ENCODE measurements at regions not wholly inside any gene's neighbourhood (a gene's known extent, or its start where the extent isn't known, plus 50 kb on each side); places are given as distances from the start of the nearest gene placed in this dataset.

DNA sequence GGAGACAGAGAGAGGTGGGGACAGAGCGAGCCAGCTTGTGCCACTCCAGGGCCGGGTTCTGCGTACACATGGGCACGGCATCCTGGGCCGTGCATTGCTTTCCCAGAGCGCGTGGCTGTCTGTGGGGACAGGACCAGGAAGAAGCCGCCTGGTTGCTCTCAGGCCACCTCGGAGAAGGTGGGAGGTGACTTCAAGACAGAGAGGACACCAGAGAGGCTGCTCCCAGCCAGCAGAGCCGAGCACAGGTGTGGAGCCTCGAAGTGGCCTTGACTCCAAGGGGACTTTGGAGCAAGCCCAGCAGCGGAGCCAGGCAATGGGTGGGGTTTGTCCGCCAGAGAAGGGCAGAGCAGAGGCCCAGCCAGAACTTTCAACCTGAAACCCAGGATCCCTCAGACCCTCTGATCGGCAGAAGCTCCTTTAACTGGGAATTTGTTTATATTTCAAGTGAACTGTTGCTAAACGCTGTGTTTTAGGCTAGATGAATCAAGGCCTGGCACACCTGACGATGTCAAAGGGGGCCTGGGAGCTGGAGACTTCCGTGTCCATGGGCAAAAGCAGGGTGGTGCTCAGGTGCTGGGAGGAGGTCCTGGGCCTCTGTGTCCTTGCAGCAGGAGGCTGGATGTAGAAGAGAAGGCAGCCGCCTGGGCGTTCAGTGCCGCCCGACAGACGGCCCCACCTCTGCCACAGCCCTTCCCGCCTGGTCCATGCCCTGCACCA, 262.1 kb downstream of the DLL1 start:
- no peak overlapping the region for H3K4me3 ChIP-seq (ENCODE audit: low read depth, low read length)
- TF ChIP-seq, protein P1, sequence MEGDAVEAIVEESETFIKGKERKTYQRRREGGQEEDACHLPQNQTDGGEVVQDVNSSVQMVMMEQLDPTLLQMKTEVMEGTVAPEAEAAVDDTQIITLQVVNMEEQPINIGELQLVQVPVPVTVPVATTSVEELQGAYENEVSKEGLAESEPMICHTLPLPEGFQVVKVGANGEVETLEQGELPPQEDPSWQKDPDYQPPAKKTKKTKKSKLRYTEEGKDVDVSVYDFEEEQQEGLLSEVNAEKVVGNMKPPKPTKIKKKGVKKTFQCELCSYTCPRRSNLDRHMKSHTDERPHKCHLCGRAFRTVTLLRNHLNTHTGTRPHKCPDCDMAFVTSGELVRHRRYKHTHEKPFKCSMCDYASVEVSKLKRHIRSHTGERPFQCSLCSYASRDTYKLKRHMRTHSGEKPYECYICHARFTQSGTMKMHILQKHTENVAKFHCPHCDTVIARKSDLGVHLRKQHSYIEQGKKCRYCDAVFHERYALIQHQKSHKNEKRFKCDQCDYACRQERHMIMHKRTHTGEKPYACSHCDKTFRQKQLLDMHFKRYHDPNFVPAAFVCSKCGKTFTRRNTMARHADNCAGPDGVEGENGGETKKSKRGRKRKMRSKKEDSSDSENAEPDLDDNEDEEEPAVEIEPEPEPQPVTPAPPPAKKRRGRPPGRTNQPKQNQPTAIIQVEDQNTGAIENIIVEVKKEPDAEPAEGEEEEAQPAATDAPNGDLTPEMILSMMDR (conservative IDR thresholded peaks at IDR 0.05; ENCODE audit: low read depth, low read length) = no peak
- DNase-seq (ENCODE audit: low read depth) = no peak

DNA sequence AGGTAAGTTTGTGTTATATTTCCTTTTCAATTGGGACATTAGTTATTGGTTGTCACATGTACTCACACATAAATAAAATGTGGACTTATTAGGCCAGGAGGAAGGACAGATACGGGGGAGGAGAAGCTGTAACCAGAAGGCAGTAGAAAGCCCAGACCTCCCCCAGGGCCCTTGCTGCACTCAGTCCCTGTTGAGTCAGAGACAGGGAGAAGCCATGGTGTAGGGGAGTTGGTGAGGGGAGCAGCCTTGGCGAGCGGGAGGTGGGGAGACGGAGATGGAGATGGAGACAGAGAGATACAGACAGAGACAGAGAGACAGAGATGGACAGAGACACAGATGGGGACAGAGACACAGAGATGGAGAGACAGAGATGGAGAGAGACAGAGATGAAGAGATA, 263.2 kb downstream of the DLL1 start:
- TF ChIP-seq, protein P1 (conservative IDR thresholded peaks at IDR 0.05; ENCODE audit: low read depth, low read length) = no peak
- H3K4me3 ChIP-seq (ENCODE audit: low read depth, low read length) = no peak overlapping the region
- DNase-seq (ENCODE audit: low read depth) = no peak

DNA sequence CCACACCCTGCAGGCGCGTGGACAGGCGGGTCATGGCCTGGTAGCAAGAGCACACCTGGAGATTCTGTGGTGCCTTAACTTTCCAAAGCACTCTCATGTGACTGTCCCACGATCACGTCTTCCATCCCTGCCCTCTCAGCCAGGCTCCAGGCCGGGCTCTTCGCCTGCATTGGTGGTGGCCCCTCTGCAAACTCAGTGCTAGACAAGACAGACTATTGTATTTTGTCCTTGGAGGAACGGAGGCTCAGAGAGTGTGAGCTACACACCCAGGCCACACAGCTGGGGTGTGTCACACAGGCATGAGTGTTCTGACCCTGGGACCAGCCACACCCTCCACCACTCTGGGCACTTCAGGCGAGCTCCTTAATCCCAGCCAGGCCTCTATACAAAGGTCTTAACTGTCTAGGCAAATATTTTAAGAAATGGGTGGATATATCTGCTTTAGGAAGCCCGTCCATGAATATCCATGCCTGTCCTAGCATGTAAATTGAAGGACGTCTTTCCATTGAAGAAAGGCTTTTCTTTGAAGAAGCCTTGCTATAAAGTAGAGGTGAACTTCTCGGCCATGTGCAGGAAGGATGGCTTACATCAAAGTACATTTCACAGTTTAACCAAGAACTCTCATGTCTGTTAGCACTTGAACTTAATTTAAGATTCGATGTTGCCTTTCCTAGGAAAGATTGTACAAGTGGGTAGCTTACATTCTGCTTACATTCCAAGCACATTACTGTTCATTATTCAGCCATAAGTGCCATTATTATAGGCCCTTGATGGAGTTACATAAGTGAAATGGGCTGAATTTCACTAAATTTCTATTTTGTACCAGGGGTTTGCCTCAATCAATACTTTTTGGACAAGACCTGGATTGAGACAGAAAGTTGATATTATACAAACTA, 263.9 kb downstream of the DLL1 start:
- H3K4me3 ChIP-seq (ENCODE audit: low read depth, low read length) = no peak overlapping the region
- TF ChIP-seq, protein P1 (conservative IDR thresholded peaks at IDR 0.05; ENCODE audit: low read depth, low read length) = no peak
- peak; percentile 12 for DNase-seq (ENCODE audit: low read depth)

DNA sequence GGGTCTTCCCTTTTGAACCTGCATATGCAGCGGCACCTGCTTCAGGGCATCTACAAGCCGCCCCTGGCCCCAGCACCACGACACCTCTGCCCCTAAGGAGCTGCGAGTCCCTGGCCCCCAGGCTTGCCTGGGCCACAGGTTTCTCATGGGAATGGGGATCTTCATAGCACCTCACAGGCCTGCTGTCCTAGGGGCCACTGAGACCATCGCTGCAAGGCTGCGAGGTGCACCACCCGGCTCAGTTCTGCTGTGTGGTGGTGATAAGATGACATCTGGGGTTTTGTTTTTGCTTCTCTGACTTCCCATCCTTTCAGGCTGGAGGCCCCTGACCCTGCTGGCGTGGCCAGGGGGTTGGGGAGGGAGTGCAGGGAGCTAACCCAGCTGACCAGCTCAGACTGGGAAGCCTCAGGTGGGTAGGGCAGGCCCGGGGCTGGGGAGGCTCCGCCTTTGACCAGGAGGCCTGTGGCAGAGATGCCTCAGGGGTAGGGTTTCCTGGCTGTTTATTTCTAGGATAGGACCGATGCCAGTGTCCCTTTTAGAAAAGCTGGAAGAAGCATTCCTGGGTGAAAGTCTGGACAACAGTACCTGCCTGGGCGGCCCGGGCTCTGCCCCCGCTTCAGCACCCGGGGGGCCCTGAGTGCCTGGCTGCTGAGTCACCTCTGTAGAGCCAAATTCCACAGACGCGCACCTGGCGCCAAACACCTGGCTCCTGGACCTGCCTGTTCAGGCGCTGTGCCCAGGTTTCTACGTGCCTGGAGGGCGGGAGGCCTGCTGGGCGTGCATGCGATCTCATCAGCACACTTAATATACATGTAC, 264.7 kb downstream of the DLL1 start:
- DNase-seq (ENCODE audit: low read depth) = no peak
- TF ChIP-seq, protein P1 (conservative IDR thresholded peaks at IDR 0.05; ENCODE audit: low read depth, low read length) = no peak
- H3K4me3 ChIP-seq (ENCODE audit: low read depth, low read length) = no peak overlapping the region

DNA sequence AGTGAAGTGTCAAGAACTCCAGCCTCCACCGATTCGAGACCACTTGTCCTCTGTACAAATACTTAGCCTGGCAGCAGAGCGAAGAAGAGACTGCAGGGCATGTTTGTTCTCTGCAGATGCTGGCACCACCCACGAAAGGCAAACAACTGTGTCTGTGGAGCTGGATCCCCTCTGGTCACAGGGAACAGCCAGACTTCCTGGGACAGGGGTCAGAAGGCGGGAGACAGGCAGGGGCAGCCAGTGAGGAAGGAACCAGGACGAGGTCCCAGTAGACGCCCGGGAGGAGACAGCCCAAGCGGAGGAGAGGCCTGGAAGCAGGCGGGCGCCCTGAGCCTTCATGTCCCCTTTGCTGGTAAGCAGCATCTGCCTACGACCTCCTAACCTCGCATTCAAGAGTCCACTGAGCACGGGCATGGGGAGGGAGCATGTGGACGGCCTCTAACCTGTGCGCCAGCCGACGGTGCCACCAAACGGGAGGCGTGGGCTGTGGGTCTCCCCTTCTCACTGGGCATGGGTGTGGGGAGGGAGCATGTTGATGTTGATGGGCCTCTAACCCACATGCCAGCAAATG, 265.5 kb downstream of the DLL1 start:
- H3K4me3 ChIP-seq (ENCODE audit: low read depth, low read length) = no peak overlapping the region
- TF ChIP-seq, protein P1 (conservative IDR thresholded peaks at IDR 0.05; ENCODE audit: low read depth, low read length) = no peak
- no peak for DNase-seq (ENCODE audit: low read depth)

DNA sequence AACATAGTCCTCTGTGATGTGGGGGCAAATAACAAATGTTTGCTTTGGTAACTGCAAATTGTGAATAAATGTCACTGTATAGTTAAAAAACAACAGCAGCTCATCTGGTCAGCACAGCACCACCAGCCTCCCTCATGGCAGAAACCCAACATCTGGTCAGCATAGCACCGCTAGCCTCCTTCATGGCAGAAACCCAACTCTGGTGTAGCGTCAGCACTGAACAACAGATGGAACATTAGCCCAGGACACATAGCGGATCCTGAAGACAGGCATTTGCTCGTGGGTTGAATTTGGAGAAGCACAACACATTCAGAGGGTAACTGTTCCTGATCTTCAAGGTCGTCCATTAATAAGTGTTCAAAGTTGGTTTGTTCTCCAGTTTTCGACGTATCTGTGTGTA, 265.9 kb downstream of the DLL1 start:
- no peak overlapping the region for H3K4me3 ChIP-seq (ENCODE audit: low read depth, low read length)
- DNase-seq (ENCODE audit: low read depth) = peak; percentile 42
- TF ChIP-seq, protein P1 (conservative IDR thresholded peaks at IDR 0.05; ENCODE audit: low read depth, low read length) = no peak
